GM23338 (cell line): ENCODE measurements at regions not wholly inside any gene's neighbourhood (a gene's known extent, or its start where the extent isn't known, plus 50 kb on each side); places are given as distances from the start of the nearest gene placed in this dataset.

Source experiments
- ATAC-seq: fragments of 200-7000 bp; cut with Tn5 transposase; 3 replicates; pipeline ENCODE4 v1.9.1; 2020
- DNase-seq: peaks from one replicate; pipeline ENCODE4 v3.0.0-alpha.2; 2015; ENCODE audit warnings: low spot score
- H2AFZ ChIP-seq: fragments of 200-600 bp; sonication (generic); 2 replicates; pipeline ENCODE4 v1.8.0; 2016; ENCODE audit warnings: antibody characterized with exemption, mild to moderate bottlenecking, moderate library complexity
- H3F3A ChIP-seq: fragments of 200-600 bp; sonication (generic); replicated peaks from 2 replicates; pipeline ENCODE4 v1.8.0; 2017; ENCODE audit warnings: antibody characterized with exemption, mixed run types, low read depth
- H3K27ac ChIP-seq: fragments of 200-600 bp; sonication (generic); 2 replicates; pipeline ENCODE4 v1.6.1; 2016; ENCODE audit warnings: low read depth
- H3K27me3 ChIP-seq: fragments of 200-600 bp; sonication (generic); 2 replicates; pipeline ENCODE4 v1.8.0; 2016; ENCODE audit warnings: mild to moderate bottlenecking, mixed run types, moderate library complexity; ENCODE audit not compliant: insufficient read depth
- H3K36me3 ChIP-seq: fragments of 200-600 bp; sonication (generic); 2 replicates; pipeline ENCODE4 v1.8.0; 2016; ENCODE audit warnings: mild to moderate bottlenecking; ENCODE audit not compliant: insufficient read depth
- H3K4me1 ChIP-seq: fragments of 200-600 bp; sonication (generic); 2 replicates; pipeline ENCODE4 v1.8.0; 2016; ENCODE audit warnings: mild to moderate bottlenecking, moderate library complexity; ENCODE audit not compliant: insufficient read depth
- H3K4me2 ChIP-seq: fragments of 200-600 bp; sonication (generic); 2 replicates; pipeline ENCODE4 v1.7.1; 2017; ENCODE audit warnings: mixed run types
- H3K4me3 ChIP-seq: fragments of 200-600 bp; sonication (generic); 2 replicates; pipeline ENCODE4 v1.6.1; 2016; ENCODE audit warnings: mixed run types
- H3K79me2 ChIP-seq: fragments of 200-600 bp; sonication (generic); replicated peaks from 2 replicates; pipeline ENCODE4 v1.8.0; 2017; ENCODE audit warnings: mild to moderate bottlenecking; ENCODE audit not compliant: insufficient read depth
- H3K9me2 ChIP-seq: fragments of 200-600 bp; sonication (generic); 2 replicates; pipeline ENCODE4 v1.8.0; 2017; ENCODE audit not compliant: insufficient read depth
- H4K20me1 ChIP-seq: fragments of 200-600 bp; sonication (generic); replicated peaks from 2 replicates; pipeline ENCODE4 v1.8.0; 2017; ENCODE audit warnings: mild to moderate bottlenecking; ENCODE audit not compliant: insufficient read depth
- H3K27ac Mint-ChIP-seq: 2 replicates; pipeline ENCODE4 v1.8.0; 2020; ENCODE audit warnings: inconsistent platforms, mild to moderate bottlenecking, moderate library complexity, mixed read lengths
- H3K27me3 Mint-ChIP-seq: 3 replicates; pipeline ENCODE4 v1.8.0; 2022; ENCODE audit warnings: low read depth, mild to moderate bottlenecking, moderate library complexity, mixed read lengths, inconsistent platforms; ENCODE audit not compliant: insufficient read depth, poor library complexity
- H3K36me3 Mint-ChIP-seq: 3 replicates; pipeline ENCODE4 v1.8.0; 2021; ENCODE audit warnings: low read depth, mild to moderate bottlenecking, inconsistent platforms, moderate library complexity, mixed read lengths
- H3K4me1 Mint-ChIP-seq: 3 replicates; pipeline ENCODE4 v1.8.0; 2020; ENCODE audit warnings: mild to moderate bottlenecking, inconsistent platforms, mixed read lengths
- H3K4me3 Mint-ChIP-seq: 3 replicates; pipeline ENCODE4 v1.8.0; 2021; ENCODE audit warnings: moderate library complexity, mild to moderate bottlenecking, inconsistent platforms, mixed read lengths
- H3K9me3 Mint-ChIP-seq: 3 replicates; pipeline ENCODE4 v1.8.0; 2020; ENCODE audit warnings: moderate library complexity, mild to moderate bottlenecking, inconsistent platforms, mixed read lengths
- CREB1 ChIP-seq: fragments of 250-450 bp; sonication (Bioruptor Pico); IDR thresholded peaks from 2 replicates; pipeline ENCODE4 v1.5.0; 2020; ENCODE audit warnings: low read depth, mild to moderate bottlenecking, moderate library complexity
- CTCF ChIP-seq, 2 experiments: fragments of 200-600 bp in 1 of 2; sonication (generic) in 1 of 2; conservative IDR thresholded peaks; 2 replicates each; pipeline versions ENCODE4 v1.5.1 to v1.6.1; 2016 to 2017; ENCODE audit warnings: antibody characterized with exemption in 2 of 2, low read depth in 2 of 2, mild to moderate bottlenecking in 2 of 2, moderate library complexity in 1 of 2
- ETS1 ChIP-seq: IDR thresholded peaks from 2 replicates; pipeline ENCODE4 v1.6.1; 2016; ENCODE audit warnings: antibody characterized with exemption
- EZH2 ChIP-seq: fragments of 200-600 bp; sonication (generic); IDR thresholded peaks from one replicate; pipeline ENCODE4 v1.8.0; 2017; ENCODE audit warnings: antibody characterized with exemption, mild to moderate bottlenecking, low read depth; ENCODE audit not compliant: unreplicated experiment
- EZH2phosphoT487 ChIP-seq: fragments of 200-600 bp; sonication (generic); IDR thresholded peaks from one replicate; pipeline ENCODE4 v1.8.1; 2018; ENCODE audit warnings: antibody characterized with exemption; ENCODE audit not compliant: unreplicated experiment
- JUNB ChIP-seq: IDR thresholded peaks from one replicate; pipeline ENCODE4 v1.6.1; 2016; ENCODE audit warnings: antibody characterized with exemption; ENCODE audit not compliant: unreplicated experiment
- NANOG ChIP-seq: IDR thresholded peaks from 2 replicates; pipeline ENCODE4 v1.6.1; 2016; ENCODE audit warnings: antibody characterized with exemption, borderline replicate concordance
- POLR2AphosphoS5 ChIP-seq: IDR thresholded peaks from 2 replicates; pipeline ENCODE4 v1.6.1; 2016; ENCODE audit warnings: antibody characterized with exemption, low read depth
- STAT1 ChIP-seq: IDR thresholded peaks from one replicate; pipeline ENCODE4 v1.6.1; 2016; ENCODE audit warnings: antibody characterized with exemption; ENCODE audit not compliant: unreplicated experiment
- ZNF114 ChIP-seq: fragments of 250-450 bp; sonication (Bioruptor Pico); IDR thresholded peaks from 2 replicates; pipeline ENCODE4 v1.5.0; 2020; ENCODE audit warnings: mild to moderate bottlenecking, moderate library complexity
- ZNF331 ChIP-seq: fragments of 250-450 bp; sonication (Bioruptor Pico); IDR thresholded peaks from 2 replicates; pipeline ENCODE4 v1.5.0; 2020; ENCODE audit warnings: low read depth, mild to moderate bottlenecking, moderate library complexity
- ZNF462 ChIP-seq: fragments of 250-450 bp; sonication (Bioruptor Pico); IDR thresholded peaks from 2 replicates; pipeline ENCODE4 v1.5.0; 2020; ENCODE audit warnings: mild to moderate bottlenecking, moderate library complexity

- Histone ChIP-seq H3K79me2 (no peaks in the 10 kb centered on the region), H3K27ac (no peak overlapping the region), H3K4me1 (no peaks in the 10 kb centered on the region), H4K20me1 (no peaks in the 10 kb centered on the region), H3K36me3 (no peaks in the 10 kb centered on the region), H3K4me2 (no peak overlapping the region), H3K9me2 (no peaks in the 10 kb centered on the region), H2AFZ (no peak overlapping the region), H3K4me3 (no peak overlapping the region), H3F3A (no peaks in the 10 kb centered on the region), H3K27me3 (no peaks in the 10 kb centered on the region)
- Mint-ChIP-seq H3K27me3 (no peaks in the 10 kb centered on the region), H3K36me3 (0 out of 3 replicates have a peak, but pooled peaks cover 3% of the 10 kb centered on the region), H3K27ac (no peak overlapping the region), H3K4me3 (no peak overlapping the region), H3K4me1 (no peaks in the 10 kb centered on the region), H3K9me3 (peaks cover 6% of the 10 kb centered on the region)
- ATAC-seq (no peak), DNase-seq (no peak)
- no peak for TF ChIP-seq CTCF (conservative IDR thresholded peaks at IDR 0.05; ENCODE audit: low read depth in 2 of 2)
- TF ChIP-seq JUNB: no peak
- TF ChIP-seq ZNF462 (CRISPR knock-in tag): no peak
- TF ChIP-seq CREB1: no peak
- TF ChIP-seq STAT1: no peak
- no peak for TF ChIP-seq ZNF331 (CRISPR knock-in tag)
- TF ChIP-seq ETS1: no peak
- TF ChIP-seq POLR2AphosphoS5: no peak
- TF ChIP-seq ZNF114 (CRISPR knock-in tag): no peak
- no peak for TF ChIP-seq NANOG
- no peak for TF ChIP-seq EZH2phosphoT487
- TF ChIP-seq EZH2: no peak
Observed at GRCh38 chr9:29969408-29969807, 2396.1 kb upstream of the C9orf72 start.
